Stimulated activated CD8-positive, alpha-beta memory T cell treated with anti-CD3 and anti-CD28 coated beads, Interleukin-2, amount 100 ng/mL, for 48 hours (primary cell): ENCODE measurements at regions not wholly inside any gene's neighbourhood (a gene's known extent, or its start where the extent isn't known, plus 50 kb on each side); places are given as distances from the start of the nearest gene placed in this dataset.

Source experiments
- DNase-seq, 2 donors: peaks; one replicate each; pipeline ENCODE4 v3.0.0-alpha.2; 2020; ENCODE audit warnings: low read depth in 2 of 2

DNA sequence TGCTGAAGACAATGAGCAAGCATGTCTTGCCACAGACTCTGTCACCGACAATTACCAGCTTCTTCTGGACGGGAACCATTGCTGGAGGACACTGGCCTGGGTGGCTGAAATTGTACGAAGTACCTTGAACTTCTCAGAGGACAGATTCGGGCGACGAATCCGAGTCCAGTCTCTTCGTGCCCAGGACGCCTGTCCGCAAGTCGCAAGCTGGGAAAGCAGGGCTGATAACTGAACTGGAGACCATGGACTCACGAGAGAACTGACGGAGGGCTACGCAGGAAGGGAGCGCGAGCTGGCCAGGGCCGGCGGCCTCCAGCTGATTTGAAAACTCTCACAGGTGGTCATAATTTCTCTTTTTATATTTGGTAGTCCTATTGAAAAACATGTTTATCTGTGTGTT is 1229.5 kb upstream of the MAP3K7 start:
- DNase-seq: no peak

- DNase-seq: no peak
Observed at GRCh38 chr6:91813641-91814040, 1226.8 kb upstream of the MAP3K7 start.

- DNase-seq: no peak
Observed at GRCh38 chr6:91812596-91813274, 1225.9 kb upstream of the MAP3K7 start.

GRCh38 chr6:91804981-91805380 is 1218.1 kb upstream of the MAP3K7 start:
- no peak for DNase-seq

GRCh38 chr6:91802431-91802830 is 1215.6 kb upstream of the MAP3K7 start:
- DNase-seq: no peak

DNA sequence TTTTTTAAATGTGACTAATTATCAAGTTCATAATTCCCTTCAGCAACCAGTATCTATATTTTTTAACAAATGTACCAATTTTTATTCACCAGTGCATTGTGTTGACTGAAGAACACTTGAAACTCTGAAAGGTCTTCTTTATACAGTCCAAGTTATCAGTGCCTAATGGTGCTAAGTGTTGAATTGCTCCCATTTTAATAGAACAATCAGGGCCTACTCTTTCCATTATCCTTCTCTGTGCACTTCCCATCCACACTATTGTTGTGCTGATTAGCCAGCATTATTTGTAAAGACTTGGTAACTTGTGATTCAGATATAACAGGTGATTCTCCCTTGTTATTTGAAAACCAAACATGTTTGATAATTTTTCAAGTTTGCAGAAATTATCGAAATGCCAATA is 1209.7 kb upstream of the MAP3K7 start:
- no peak for DNase-seq

DNA sequence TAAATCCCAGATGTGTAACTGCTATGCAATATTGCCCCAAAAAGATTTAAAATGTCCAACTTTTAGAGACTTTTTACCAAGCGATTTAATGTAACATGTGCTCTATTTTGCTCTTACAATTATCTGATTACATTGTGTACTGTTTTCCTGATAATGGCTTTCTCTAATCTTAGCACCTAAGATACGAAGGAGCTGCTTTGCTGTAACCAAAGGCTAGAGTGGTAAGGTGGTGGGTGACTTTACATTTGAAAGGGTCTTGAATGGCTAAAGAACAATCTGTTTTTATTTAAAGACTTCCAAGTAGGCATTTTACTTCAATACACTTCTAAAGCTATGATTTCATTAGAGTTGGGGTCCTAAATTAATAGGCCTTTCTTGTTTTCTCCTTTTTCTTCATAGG is 1201.6 kb upstream of the MAP3K7 start:
- no peak for DNase-seq

- DNase-seq: no peak
Observed at GRCh38 chr6:91786474-91787184, 1199.8 kb upstream of the MAP3K7 start.

DNA sequence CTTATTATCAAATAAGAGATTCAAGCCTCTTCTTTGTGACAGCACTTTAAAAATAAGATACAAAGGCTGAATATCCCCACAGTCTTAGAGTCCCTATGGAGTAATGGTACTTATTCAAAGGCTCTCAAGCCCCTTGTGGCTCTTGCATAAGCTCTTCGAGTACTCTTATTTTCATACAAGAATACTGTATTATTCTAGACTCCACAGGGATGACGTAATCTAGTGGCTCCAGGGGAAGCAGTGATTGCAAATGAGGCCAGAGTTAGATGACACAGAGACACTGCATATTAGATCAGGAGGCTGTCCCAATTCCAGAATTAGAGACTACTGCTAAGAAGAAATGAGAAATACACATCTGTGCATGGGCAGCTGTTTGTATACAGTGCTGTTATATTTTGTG is 1195.9 kb upstream of the MAP3K7 start:
- no peak for DNase-seq

- no peak for DNase-seq
Observed at GRCh38 chr6:91781946-91782345, 1195.1 kb upstream of the MAP3K7 start.

DNA sequence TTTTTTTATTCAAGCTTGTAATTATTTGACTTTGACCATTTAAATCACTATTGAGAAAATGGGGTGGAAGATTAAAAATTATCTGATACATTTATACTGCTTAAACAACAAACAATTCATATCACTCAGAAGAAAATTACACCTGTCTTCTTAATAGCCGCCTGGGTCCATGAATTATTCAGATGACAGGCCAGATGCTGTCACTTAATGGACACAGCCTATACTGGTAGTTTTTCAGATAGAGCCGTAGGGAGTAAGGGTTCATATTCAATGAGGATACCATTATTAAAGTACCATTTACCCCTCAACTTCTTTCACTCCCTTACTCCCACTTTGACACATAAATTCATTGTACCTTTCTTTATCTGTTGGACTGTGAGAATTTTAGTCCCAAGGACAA is 1193.4 kb upstream of the MAP3K7 start:
- DNase-seq: no peak

GRCh38 chr6:91761621-91762020 is 1174.7 kb upstream of the MAP3K7 start:
- no peak for DNase-seq

GRCh38 chr6:91754691-91755090 is 1167.8 kb upstream of the MAP3K7 start:
- DNase-seq: no peak

GRCh38 chr6:91751526-91751925 is 1164.7 kb upstream of the MAP3K7 start:
- no peak for DNase-seq

GRCh38 chr6:91744566-91744965 is 1157.7 kb upstream of the MAP3K7 start:
- no peak for DNase-seq

DNA sequence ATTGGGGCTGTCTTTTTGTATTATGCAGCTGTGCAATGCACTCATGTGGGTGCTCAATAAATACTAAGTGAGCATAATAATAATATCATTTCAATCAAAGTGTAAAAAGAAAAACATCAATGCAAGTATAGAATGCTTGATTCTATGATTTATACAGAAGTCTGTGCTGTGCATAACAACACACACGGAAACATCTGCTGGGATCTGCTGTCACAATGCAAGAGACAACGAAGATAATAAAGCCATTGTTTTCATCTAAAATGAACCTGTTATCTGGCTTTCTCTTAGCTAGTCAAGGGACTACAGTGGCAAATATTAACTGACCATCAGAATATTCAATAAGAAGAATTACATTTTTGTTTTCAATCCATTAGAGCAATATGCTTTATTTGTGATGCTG is 1156.9 kb upstream of the MAP3K7 start:
- DNase-seq: no peak

- no peak for DNase-seq
Observed at GRCh38 chr6:91731939-91732338, 1145.1 kb upstream of the MAP3K7 start.

DNA sequence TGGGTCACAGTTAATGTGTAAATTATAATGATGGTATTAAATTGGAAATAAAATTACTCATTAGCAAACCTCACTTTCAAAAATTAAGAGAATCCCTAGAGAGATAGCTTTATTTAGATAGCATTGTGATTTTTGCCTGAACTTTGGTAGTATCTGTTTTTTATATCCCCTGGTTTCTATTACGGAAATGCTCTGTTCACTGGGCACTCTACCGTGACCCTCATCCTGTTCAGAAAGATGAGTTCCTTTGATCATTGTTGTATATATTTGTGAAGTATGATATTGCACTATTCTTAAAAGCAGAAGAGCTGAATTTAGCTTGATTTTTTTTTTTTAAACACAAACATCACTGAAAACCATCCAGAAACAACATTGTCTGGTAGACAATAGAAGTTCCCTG is 1143.8 kb upstream of the MAP3K7 start:
- DNase-seq: no peak

DNA sequence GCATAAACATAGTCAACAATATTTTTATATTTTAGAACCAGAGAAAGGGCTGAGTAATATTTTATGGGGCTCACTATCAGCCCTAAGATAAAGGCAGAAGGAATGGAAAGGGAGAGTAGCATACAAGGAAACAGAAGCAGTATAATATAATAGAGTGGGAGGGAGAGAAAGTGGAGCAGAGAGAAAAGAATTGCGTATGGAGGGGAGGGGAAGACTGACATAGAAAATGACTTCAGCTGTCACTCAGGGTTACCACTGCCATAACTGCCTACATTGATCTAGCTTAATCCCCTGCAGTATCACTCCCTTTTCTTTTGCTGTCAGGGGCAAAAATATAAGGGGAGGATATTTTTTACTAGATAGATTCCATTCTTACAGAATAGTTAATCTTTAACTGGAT is 1133.5 kb upstream of the MAP3K7 start:
- DNase-seq: no peak

GRCh38 chr6:91719414-91719813 is 1132.5 kb upstream of the MAP3K7 start:
- no peak for DNase-seq

GRCh38 chr6:91718198-91718597 is 1131.3 kb upstream of the MAP3K7 start:
- DNase-seq: no peak

- DNase-seq: no peak
Observed at GRCh38 chr6:91717094-91717493, 1130.2 kb upstream of the MAP3K7 start.

DNA sequence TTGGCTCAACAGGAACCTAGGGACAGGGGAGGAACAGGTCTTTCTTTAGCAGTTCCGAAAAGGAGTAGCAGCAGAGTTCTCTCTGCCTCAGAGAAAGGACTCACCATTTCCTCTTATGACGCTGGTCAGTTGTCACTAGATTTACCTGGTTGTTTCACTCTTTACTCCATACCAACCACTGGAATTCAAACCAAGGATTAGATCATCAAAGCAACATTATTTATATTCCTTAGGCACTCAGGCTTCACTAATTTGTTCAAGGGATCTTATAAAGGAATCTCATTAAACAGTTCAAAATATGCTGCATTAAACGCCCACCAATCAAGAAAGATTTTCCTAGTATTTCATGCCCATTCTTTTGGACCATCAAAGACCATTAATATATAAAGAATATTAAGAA is 1129.5 kb upstream of the MAP3K7 start:
- DNase-seq: no peak
